MM.1S (cell line): ENCODE measurements at regions not wholly inside any gene's neighbourhood (a gene's known extent, or its start where the extent isn't known, plus 50 kb on each side); places are given as distances from the start of the nearest gene placed in this dataset.

Experiments
- CTCF ChIP-seq: fragments of 300-600 bp; sonication (generic); IDR thresholded peaks from 2 replicates; pipeline ENCODE4 v1.5.1; 2016; ENCODE audit warnings: antibody characterized with exemption, low read length, mixed read lengths
- EZH2 ChIP-seq: fragments of 300-600 bp; sonication (generic); optimal IDR thresholded peaks from 2 replicates; pipeline ENCODE3; 2017; ENCODE audit warnings: low read depth, mild to moderate bottlenecking, antibody characterized with exemption, low read length, mixed read lengths
- EZH2phosphoT487 ChIP-seq: fragments of 300-600 bp; sonication (generic); IDR thresholded peaks from 2 replicates; pipeline ENCODE4 v1.6.1; 2018; ENCODE audit warnings: antibody characterized with exemption, low read length

- TF ChIP-seq CTCF (no peak), EZH2phosphoT487 (no peak), EZH2 (no peak)
Observed at GRCh38 chr2:6728156-6728555, 137.6 kb downstream of the CMPK2 start.
